A549 (cell line): ENCODE measurements at regions not wholly inside any gene's neighbourhood (a gene's known extent, or its start where the extent isn't known, plus 50 kb on each side); places are given as distances from the start of the nearest gene placed in this dataset.

Experiments used
- ATAC-seq, 2 experiments: fragments of 200-7000 bp in 1 of 2; fragments of >200 bp in 1 of 2; cut with Nextera tagmentation in 1 of 2; cut with Tn5 transposase in 1 of 2; 3 replicates each; pipeline versions ENCODE4 v1.8.0 to v1.9.1; 2018 to 2020; ENCODE audit warnings: mild to moderate bottlenecking in 1 of 2, moderate library complexity in 1 of 2
- CTCF ChIA-PET: fragments of 300-600 bp; sonication (Branson Sonifier 250); formaldehyde crosslinking; extraction: SDS; loops from one replicate; lab custom pipeline; 2021; ENCODE audit warnings: antibody characterized with exemption, inconsistent platforms; lab: Yijun Ruan, JAX
- POLR2A ChIA-PET: fragments of 350-600 bp; formaldehyde crosslinking; extraction: SDS; loops from one replicate; lab custom pipeline; 2021; ENCODE audit warnings: antibody characterized with exemption, inconsistent platforms; lab: Yijun Ruan, JAX
- DNase-seq, 2 experiments: peaks; one replicate each; pipeline versions ENCODE4 v3.0.0 to v3.0.0-alpha.2; 2011 to 2016; ENCODE audit warnings: low read depth in 1 of 2, low spot score in 1 of 2
- FAIRE-seq: peaks from 2 replicates; lab custom pipeline; 2011; peaks lifted over from hg19 to GRCh38; lab: Jason Lieb, UNC
- H3K27ac ChIP-seq, 2 experiments: fragments of >200 bp; sonication (Bioruptor Twin); formaldehyde crosslinking; 3 replicates each; pipeline ENCODE4 v1.5.1; 2016 to 2017
- H3K4me1 ChIP-seq: fragments of >200 bp; sonication (Bioruptor Twin); formaldehyde crosslinking; 3 replicates; pipeline ENCODE4 v1.6.1; 2016
- H3K4me2 ChIP-seq: fragments of >200 bp; sonication (Bioruptor Twin); formaldehyde crosslinking; 3 replicates; pipeline ENCODE4 v1.6.1; 2016
- H3K4me3 ChIP-seq: fragments of >200 bp; sonication (Bioruptor Twin); formaldehyde crosslinking; 3 replicates; pipeline ENCODE4 v1.5.1; 2016
- H3K9me3 ChIP-seq: fragments of >200 bp; sonication (Bioruptor Twin); formaldehyde crosslinking; 3 replicates; pipeline ENCODE4 v1.6.1; 2016
- ATOH8 ChIP-seq: fragments of 250-450 bp; sonication (Bioruptor Pico); IDR thresholded peaks from 2 replicates; pipeline ENCODE4 v1.5.0; 2020; ENCODE audit warnings: low read depth, mild to moderate bottlenecking, moderate library complexity
- CBX8 ChIP-seq: fragments of 200-600 bp; sonication (generic); IDR thresholded peaks from 2 replicates; pipeline ENCODE4 v1.6.1; 2016
- CHD2 ChIP-seq: fragments of 150-350 bp; IDR thresholded peaks from 2 replicates; pipeline ENCODE4 v1.6.1; 2014; ENCODE audit warnings: low read length; ENCODE audit not compliant: partially characterized antibody
- CHD4 ChIP-seq: fragments of 200-600 bp; sonication (generic); IDR thresholded peaks from 2 replicates; pipeline ENCODE4 v1.6.1; 2016; ENCODE audit warnings: antibody characterized with exemption, mild to moderate bottlenecking, borderline replicate concordance
- EHF ChIP-seq: fragments of 250-450 bp; sonication (Bioruptor Pico); IDR thresholded peaks from 2 replicates; pipeline ENCODE4 v1.5.0; 2020; ENCODE audit warnings: mild to moderate bottlenecking
- EP300 ChIP-seq, 2 experiments: fragments of >200 bp; sonication (Bioruptor Twin); formaldehyde crosslinking; IDR thresholded peaks; 2 replicates in 1 of 2; 3 replicates in 1 of 2; pipeline ENCODE4 v1.6.1; 2016 to 2017
- ESRRA ChIP-seq: fragments of 150-350 bp; IDR thresholded peaks from 2 replicates; pipeline ENCODE4 v1.6.1; 2014; ENCODE audit warnings: mild to moderate bottlenecking, low read length, borderline replicate concordance
- FOSL2 ChIP-seq, 2 experiments: fragments of 450-650 bp in 1 of 2; fragments of >200 bp in 1 of 2; sonication (Bioruptor Twin) in 1 of 2; formaldehyde crosslinking; IDR thresholded peaks; 2 replicates each; pipeline versions ENCODE4 v1.5.0 to v1.6.1; 2016 to 2020; ENCODE audit warnings: mild to moderate bottlenecking in 1 of 2, moderate library complexity in 1 of 2
- FOXS1 ChIP-seq: fragments of 250-450 bp; sonication (Bioruptor Pico); IDR thresholded peaks from 2 replicates; pipeline ENCODE4 v1.5.0; 2020; ENCODE audit warnings: mild to moderate bottlenecking, moderate library complexity
- HDAC2 ChIP-seq: fragments of 200-600 bp; sonication (generic); IDR thresholded peaks from 2 replicates; pipeline ENCODE4 v1.6.1; 2016
- HEYL ChIP-seq: fragments of 250-450 bp; sonication (Bioruptor Pico); IDR thresholded peaks from 2 replicates; pipeline ENCODE4 v1.8.0; 2021; ENCODE audit warnings: mild to moderate bottlenecking, moderate library complexity
- JUN ChIP-seq, 2 experiments: fragments of >200 bp; sonication (Bioruptor Twin); formaldehyde crosslinking; IDR thresholded peaks; 2 replicates in 1 of 2; 3 replicates in 1 of 2; pipeline ENCODE4 v1.6.1; 2016 to 2017
- KDM1A ChIP-seq: fragments of 200-600 bp; sonication (generic); IDR thresholded peaks from 2 replicates; pipeline ENCODE4 v1.6.1; 2016; ENCODE audit warnings: low read depth, mild to moderate bottlenecking
- KDM5A ChIP-seq: fragments of 200-600 bp; sonication (generic); IDR thresholded peaks from 2 replicates; pipeline ENCODE4 v1.6.1; 2016; ENCODE audit warnings: antibody characterized with exemption, mild to moderate bottlenecking
- MAFK ChIP-seq: fragments of 450-650 bp; IDR thresholded peaks from 2 replicates; pipeline ENCODE4 v1.6.1; 2014; ENCODE audit not compliant: partially characterized antibody
- NFE2L2 ChIP-seq: fragments of 150-350 bp; conservative IDR thresholded peaks from 2 replicates; pipeline ENCODE4 v1.6.1; 2014; ENCODE audit warnings: low read length
- RCOR1 ChIP-seq: fragments of 150-350 bp; IDR thresholded peaks from 2 replicates; pipeline ENCODE4 v1.6.1; 2014; ENCODE audit warnings: antibody characterized with exemption, low read length, low read depth
- SMC3 ChIP-seq: fragments of >200 bp; sonication (Bioruptor Twin); formaldehyde crosslinking; IDR thresholded peaks from 3 replicates; pipeline ENCODE4 v1.6.1; 2018; ENCODE audit warnings: inconsistent platforms
- TFCP2L1 ChIP-seq: fragments of 250-450 bp; sonication (Bioruptor Pico); IDR thresholded peaks from 2 replicates; pipeline ENCODE4 v1.5.0; 2021; ENCODE audit warnings: mild to moderate bottlenecking
- TP53 ChIP-seq: fragments of 250-450 bp; sonication (Bioruptor Pico); IDR thresholded peaks from 2 replicates; pipeline ENCODE4 v1.5.0; 2021; ENCODE audit warnings: mild to moderate bottlenecking, moderate library complexity
- ZFP36 ChIP-seq: fragments of 450-650 bp; IDR thresholded peaks from 2 replicates; pipeline ENCODE4 v1.6.1; 2014; ENCODE audit warnings: borderline replicate concordance; ENCODE audit not compliant: partially characterized antibody
- ZNF302 ChIP-seq: fragments of 250-450 bp; sonication (Bioruptor Pico); IDR thresholded peaks from 2 replicates; pipeline ENCODE4 v1.9.0; 2021; ENCODE audit warnings: inconsistent platforms, mild to moderate bottlenecking, moderate library complexity
- ZSCAN20 ChIP-seq: fragments of 250-450 bp; sonication (Bioruptor Pico); IDR thresholded peaks from 2 replicates; pipeline ENCODE4 v1.8.0; 2022; ENCODE audit warnings: mild to moderate bottlenecking, moderate library complexity
- WGBS: methylation state at CpG from one replicate; pipeline ENCODE4 v1.1.6; 2017; ENCODE audit errors: missing lambda C conversion rate; 5-methylcytosine and 5-hydroxymethylcytosine counted together
- TF ChIP-seq, protein P1 (sequence below): fragments of >200 bp; sonication (Bioruptor Twin); formaldehyde crosslinking; IDR thresholded peaks from 3 replicates; pipeline ENCODE4 v1.6.1; 2016
- TF ChIP-seq, protein P2 (sequence below): IDR thresholded peaks from 2 replicates; pipeline ENCODE4 v1.6.1; 2012

DNA sequence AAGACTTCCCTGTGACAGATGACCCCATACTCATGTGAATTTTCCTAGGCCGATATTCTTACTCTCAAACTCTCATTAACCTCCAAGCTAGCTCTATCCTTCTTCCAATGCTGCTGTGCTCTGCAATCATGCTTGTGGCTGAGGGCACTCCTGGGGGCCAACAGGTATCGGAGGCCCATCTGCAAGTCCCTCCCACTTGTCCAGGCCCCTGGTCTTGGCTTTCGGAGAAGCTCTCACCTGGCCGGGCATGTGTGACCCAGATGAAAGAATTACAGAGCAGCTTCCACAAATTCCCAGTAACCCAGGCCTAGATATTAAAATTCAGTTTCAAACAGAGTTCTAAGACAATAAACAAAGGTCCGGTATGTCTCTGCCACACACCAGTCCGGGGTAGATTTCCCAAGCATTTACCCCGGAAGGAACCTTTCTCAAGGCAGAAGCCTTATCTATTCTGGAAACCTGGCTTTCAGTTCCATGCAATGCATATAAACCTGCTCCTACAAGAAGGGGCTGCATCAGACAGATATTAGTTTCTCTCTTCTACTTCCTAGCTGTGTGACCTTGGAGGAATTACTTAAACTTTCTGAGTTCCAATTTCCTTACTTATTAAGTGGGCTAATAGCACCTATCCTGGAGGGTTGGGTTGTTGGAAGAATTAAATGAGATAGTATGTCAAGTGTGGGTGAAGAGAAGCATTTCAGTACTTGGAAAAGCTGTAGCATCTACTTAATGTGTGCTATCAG lies 270.8 kb downstream of the PTTG2 start:
- Histone ChIP-seq H3K27ac (no peak overlapping the region), H3K9me3 (no peaks in the 10 kb centered on the region), H3K4me1 (no peaks in the 10 kb centered on the region), H3K4me3 (no peak overlapping the region), H3K4me2 (no peak overlapping the region)
- 80% methylated on average over 7 of the region's 7 CpGs for WGBS
- DNase-seq (no peak), FAIRE-seq (no peak)
- POLR2A ChIA-PET: no interaction called here
- TF ChIP-seq CBX8 (no peak), RCOR1 (no peak), EP300 (IDR thresholded peaks at IDR 0.05) (no peak), HDAC2 (no peak), CHD2 (no peak), FOXS1 (CRISPR knock-in tag) (no peak), FOSL2 (IDR thresholded peaks at IDR 0.05) (no peak), FOSL2 (CRISPR knock-in tag; IDR thresholded peaks at IDR 0.05) (no peak), ZSCAN20 (CRISPR knock-in tag) (no peak), KDM1A (no peak), KDM5A (no peak), SMC3 (no peak)
- TF ChIP-seq, all 56 proteins: peak for 0
- ATAC-seq: no peak
- CTCF ChIA-PET: interaction anchor here (0.9 to 1.1 kb wide), 2 partner anchors 22 to 51 kb away, joined by 3 to 4 read pairs; no protein-coding TSS in a partner anchor

DNA sequence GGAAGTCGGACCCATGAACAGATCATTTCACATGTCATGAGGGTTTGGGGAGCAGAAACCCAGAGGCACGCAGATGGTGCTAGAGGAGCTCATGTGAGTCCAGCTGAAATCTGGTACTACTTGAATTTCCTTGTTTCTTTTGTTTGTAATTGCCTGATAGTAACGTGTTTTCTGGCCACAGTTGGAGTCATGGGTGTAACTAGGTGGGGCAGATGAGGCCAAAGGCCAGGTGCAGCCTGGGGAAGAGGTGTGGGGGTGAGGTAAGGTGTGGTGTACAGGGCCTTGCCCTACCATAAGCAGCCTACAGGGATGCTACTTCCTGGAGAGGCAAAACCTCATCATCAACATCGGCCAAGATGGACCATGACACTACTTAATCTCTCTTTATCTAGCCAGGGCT lies 271.4 kb downstream of the PTTG2 start:
- Histone ChIP-seq H3K27ac (no peak overlapping the region), H3K9me3 (no peaks in the 10 kb centered on the region), H3K4me2 (no peak overlapping the region), H3K4me3 (no peak overlapping the region), H3K4me1 (no peaks in the 10 kb centered on the region)
- CTCF ChIA-PET: interaction anchor here (0.9 to 1.1 kb wide), 2 partner anchors 23 to 52 kb away, joined by 3 to 4 read pairs; no protein-coding TSS in a partner anchor
- ATAC-seq (no peak), FAIRE-seq (no peak), DNase-seq (no peak)
- whole genome bisulfite sequencing: 63% methylated on average over 4 of the region's 4 CpGs
- TF ChIP-seq ATOH8 (CRISPR knock-in tag) (no peak), EHF (no peak)
- POLR2A ChIA-PET: no interaction called here

DNA sequence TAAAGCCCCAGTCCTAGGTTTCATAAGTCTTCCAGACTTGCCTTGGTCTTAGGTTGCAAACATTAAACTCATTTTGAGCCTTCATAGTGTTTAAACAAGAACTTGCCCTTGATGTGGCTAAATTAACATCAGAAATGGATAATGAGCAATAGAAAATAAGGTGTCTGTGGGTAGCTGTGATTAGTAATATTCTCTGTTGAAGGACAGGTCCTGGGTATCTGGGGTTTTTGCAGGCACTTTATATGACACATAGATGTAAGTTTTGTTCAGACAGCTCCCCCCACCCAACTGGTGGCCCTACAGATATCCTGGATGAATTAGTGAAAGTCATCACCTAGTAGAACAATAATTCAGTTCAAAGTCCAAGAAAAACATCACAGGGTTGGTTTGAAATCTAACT lies 272.5 kb downstream of the PTTG2 start:
- no peak for ATAC-seq
- TF ChIP-seq ZSCAN20 (CRISPR knock-in tag) (no peak), ZNF302 (no peak), CHD4 (no peak), KDM5A (no peak), ZFP36 (no peak), MAFK (no peak), JUN (IDR thresholded peaks at IDR 0.05) (no peak), EHF (no peak), FOSL2 (IDR thresholded peaks at IDR 0.05) (no peak), FOSL2 (CRISPR knock-in tag; IDR thresholded peaks at IDR 0.05) (no peak), ESRRA (no peak), NFE2L2 (no peak), RCOR1 (no peak), TFCP2L1 (CRISPR knock-in tag) (no peak), HEYL (CRISPR knock-in tag) (no peak), TP53 (CRISPR knock-in tag) (no peak)
- TF ChIP-seq, protein P1, sequence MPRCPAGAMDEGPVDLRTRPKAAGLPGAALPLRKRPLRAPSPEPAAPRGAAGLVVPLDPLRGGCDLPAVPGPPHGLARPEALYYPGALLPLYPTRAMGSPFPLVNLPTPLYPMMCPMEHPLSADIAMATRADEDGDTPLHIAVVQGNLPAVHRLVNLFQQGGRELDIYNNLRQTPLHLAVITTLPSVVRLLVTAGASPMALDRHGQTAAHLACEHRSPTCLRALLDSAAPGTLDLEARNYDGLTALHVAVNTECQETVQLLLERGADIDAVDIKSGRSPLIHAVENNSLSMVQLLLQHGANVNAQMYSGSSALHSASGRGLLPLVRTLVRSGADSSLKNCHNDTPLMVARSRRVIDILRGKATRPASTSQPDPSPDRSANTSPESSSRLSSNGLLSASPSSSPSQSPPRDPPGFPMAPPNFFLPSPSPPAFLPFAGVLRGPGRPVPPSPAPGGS: no peak
- TF ChIP-seq, protein P2, sequence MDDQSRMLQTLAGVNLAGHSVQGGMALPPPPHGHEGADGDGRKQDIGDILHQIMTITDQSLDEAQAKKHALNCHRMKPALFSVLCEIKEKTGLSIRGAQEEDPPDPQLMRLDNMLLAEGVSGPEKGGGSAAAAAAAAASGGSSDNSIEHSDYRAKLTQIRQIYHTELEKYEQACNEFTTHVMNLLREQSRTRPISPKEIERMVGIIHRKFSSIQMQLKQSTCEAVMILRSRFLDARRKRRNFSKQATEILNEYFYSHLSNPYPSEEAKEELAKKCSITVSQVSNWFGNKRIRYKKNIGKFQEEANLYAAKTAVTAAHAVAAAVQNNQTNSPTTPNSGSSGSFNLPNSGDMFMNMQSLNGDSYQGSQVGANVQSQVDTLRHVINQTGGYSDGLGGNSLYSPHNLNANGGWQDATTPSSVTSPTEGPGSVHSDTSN: no peak
- Histone ChIP-seq H3K4me2 (no peak overlapping the region), H3K27ac (no peak overlapping the region), H3K4me3 (no peak overlapping the region), H3K4me1 (no peaks in the 10 kb centered on the region), H3K9me3 (no peaks in the 10 kb centered on the region)
- no peak for DNase-seq
- ChIA-PET POLR2A (no interaction called here), CTCF (no interaction called here)
- no peak for FAIRE-seq
